K562 (cell line): ENCODE measurements at regions not wholly inside any gene's neighbourhood (a gene's known extent, or its start where the extent isn't known, plus 50 kb on each side); places are given as distances from the start of the nearest gene placed in this dataset.
"Not testable (repeated sequence)": the region's sequence is repeated elsewhere in the genome, so short reads cannot be mapped to it uniquely, and the experiment has no call there.

Experiments used
- EGR1 ChIP-seq: fragments of 450-650 bp; conservative IDR thresholded peaks from 2 replicates; pipeline ENCODE4 v1.6.1; 2017; ENCODE audit warnings: mild to moderate bottlenecking
- HES1 ChIP-seq: fragments of 450-650 bp; IDR thresholded peaks from 2 replicates; pipeline ENCODE4 v1.6.1; 2016; ENCODE audit warnings: low read depth, mild to moderate bottlenecking, moderate library complexity
- MXI1 ChIP-seq: IDR thresholded peaks from 2 replicates; pipeline ENCODE4 v1.6.1; 2011; ENCODE audit warnings: low read depth, mild to moderate bottlenecking, improper control_type of control experiment, low read length
- PCBP1 ChIP-seq: fragments of 200-400 bp; formaldehyde crosslinking; IDR thresholded peaks from 2 replicates; pipeline ENCODE4 v1.6.1; 2018; ENCODE audit warnings: mild to moderate bottlenecking, low read depth, low read length; ENCODE audit not compliant: poor library complexity, severe bottlenecking
- RBM14 ChIP-seq: fragments of 200-400 bp; formaldehyde crosslinking; IDR thresholded peaks from 2 replicates; pipeline ENCODE4 v1.6.1; 2018; ENCODE audit warnings: low read depth, mild to moderate bottlenecking, low read length, moderate library complexity, borderline replicate concordance; ENCODE audit not compliant: insufficient read depth
- ZBTB2 ChIP-seq: fragments of 450-650 bp; IDR thresholded peaks from 2 replicates; pipeline ENCODE4 v1.6.1; 2016; ENCODE audit warnings: antibody characterized with exemption
- ZBTB26 ChIP-seq: fragments of 450-650 bp; formaldehyde crosslinking; IDR thresholded peaks from 2 replicates; pipeline ENCODE4 v1.4.0; 2022; ENCODE audit warnings: missing genetic modification characterization
- ZNF511 ChIP-seq: sonication (generic); formaldehyde crosslinking; IDR thresholded peaks from 2 replicates; pipeline ENCODE4 v1.8.0; 2022; ENCODE audit warnings: mild to moderate bottlenecking, missing genetic modification reagents
- ZNF644 ChIP-seq: fragments of 200-800 bp; sonication (Bioruptor generic); IDR thresholded peaks from 2 replicates; pipeline ENCODE4 v1.6.1; 2016; ENCODE audit warnings: low read depth, missing genetic modification characterization, missing compliant biosample characterization

GRCh38 chr9:115585458-115585857 lies 467.5 kb upstream of the TNC start:
- TF ChIP-seq HES1; PCBP1; EGR1; RBM14; ZBTB2; ZBTB26; ZNF511; MXI1; ZNF644 (tag): not testable (repeated sequence)
